COLO668 (cell line): ENCODE measurements at regions not wholly inside any gene's neighbourhood (a gene's known extent, or its start where the extent isn't known, plus 50 kb on each side); places are given as distances from the start of the nearest gene placed in this dataset.

Experiments used
- DNase-seq: peaks from one replicate; lab custom pipeline; 2025; ENCODE audit not compliant: unreplicated experiment; lab: John Stamatoyannopoulos, UW

DNA sequence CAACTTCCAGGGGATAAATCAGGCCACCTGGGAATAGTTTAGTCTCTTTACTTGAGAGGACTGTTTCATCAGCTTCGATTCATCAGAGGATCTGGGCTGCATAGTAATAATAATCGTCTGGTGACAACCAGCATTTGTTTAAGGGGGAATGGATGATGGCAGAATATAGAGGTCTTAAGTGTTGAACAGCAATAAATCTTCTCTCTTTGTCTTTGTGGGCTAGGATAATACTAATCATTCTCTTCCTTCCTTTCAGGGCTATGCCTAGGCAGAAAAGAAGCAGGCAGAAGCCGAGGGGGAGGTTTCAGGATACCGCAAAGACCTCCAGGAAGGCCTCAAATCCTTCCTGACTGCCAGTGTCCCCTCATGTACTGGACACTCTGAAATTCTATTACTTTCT lies 150.4 kb upstream of the GAREM1 start:
- DNase-seq, result no peak

DNA sequence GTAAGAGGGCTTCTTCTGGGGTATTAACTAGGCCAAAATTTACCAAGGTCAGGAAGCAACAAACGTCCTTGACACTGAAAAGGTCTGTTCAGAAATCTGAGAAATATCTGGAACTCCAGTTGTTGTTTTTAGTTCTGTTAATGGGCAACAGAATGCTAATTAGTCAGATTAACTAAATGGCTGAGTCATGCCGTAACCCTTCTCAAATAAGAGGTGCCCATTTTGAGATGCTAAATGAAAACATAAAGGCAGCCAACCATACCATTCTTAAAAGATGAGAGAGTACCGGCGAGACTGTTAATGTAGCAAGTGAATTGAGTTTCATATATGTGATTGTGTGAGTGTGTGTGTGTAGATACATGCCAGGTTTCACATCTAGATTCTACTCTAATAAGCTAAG lies 147.9 kb upstream of the GAREM1 start:
- no peak for DNase-seq

GRCh38 chr18:32613821-32614220 lies 143.1 kb upstream of the GAREM1 start:
- no peak for DNase-seq

DNA sequence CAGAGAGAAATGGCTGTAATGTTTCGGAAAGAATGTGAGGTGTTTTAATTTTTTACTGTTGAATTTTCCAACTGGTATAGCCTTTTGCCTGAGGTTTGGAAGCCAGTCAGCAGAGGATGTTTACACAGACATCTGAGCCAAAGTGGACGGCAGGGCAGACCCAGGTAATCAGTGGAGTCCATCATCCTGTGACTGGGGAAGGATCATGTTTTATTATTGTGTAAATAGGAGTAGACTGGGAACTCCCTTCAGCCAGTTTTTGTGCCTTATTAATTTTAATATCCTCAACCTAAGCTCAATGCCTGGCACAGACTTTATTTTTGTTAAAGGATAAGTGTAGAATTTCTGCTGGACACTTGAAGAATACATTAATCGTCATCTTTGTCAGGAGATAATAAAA lies 142.0 kb upstream of the GAREM1 start:
- DNase-seq, result peak; percentile 82

- no peak for DNase-seq
These were observed 139.5 kb upstream of the GAREM1 start for GRCh38 chr18:32610176-32610575.

GRCh38 chr18:32607816-32608215 lies 137.1 kb upstream of the GAREM1 start:
- DNase-seq, result no peak

DNA sequence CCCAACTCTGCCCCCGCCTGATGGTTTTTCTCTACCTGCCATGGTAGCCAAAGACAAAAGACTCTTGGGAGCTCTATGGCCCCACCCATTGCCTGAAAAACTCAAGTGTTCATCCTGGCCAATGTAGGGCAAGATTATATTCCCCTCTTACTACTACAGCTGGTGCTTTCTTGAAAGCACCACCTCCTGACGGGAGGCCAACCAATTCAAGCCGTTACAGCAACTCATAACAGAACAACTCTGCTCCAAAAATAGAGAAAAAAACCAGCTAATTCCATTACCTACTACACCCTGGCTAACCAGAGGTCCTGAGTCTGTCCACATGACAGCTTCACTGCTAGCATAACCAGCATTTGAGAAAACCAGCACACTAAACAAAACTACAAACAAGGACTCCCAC lies 127.5 kb upstream of the GAREM1 start:
- no peak for DNase-seq

DNA sequence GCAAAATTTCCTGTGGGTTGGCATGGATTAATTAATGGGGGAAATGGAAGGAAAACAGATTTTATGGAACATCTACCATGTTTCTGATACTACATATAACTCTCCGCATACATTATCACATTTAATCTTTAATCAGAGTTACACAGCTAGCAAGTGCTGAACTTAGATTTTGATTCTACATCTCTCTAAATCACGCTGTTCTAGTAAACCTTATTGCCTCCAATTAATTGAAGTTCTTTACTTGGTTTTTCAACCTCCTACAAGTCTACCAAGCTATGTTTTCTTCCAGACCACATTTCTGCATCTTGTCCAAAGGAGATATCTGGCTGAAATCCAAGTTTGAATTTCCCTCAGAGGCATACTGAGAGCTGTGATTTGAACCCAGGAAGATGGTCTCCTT lies 125.8 kb upstream of the GAREM1 start:
- DNase-seq, result no peak

DNA sequence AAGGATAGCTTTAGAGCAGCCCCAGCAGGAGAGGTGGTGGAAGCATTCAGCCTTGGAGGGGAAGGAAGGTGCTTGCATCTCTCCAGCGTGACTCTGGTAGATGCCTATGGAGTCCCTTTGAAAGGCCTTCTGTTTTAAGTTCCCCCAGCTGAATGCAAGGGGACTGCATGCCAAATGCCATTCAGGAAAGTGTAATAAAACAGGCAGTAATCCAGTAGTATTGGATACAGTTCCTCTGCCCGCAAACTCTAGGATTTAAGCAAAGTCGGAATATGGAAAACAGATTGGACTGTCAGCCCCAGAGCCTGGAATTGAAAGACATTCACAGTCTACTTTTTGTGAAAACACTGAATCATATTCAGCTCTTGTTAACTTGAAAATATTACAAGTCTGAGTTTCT lies 125.2 kb upstream of the GAREM1 start:
- no peak for DNase-seq

- DNase-seq, result no peak
These were observed 117.5 kb upstream of the GAREM1 start for GRCh38 chr18:32588191-32588590.

- DNase-seq, result no peak
These were observed 112.7 kb upstream of the GAREM1 start for GRCh38 chr18:32583431-32583830.

- DNase-seq, result no peak
These were observed 111.8 kb upstream of the GAREM1 start for GRCh38 chr18:32582455-32582854.

- no peak for DNase-seq
These were observed 106.9 kb upstream of the GAREM1 start for GRCh38 chr18:32577561-32577960.

GRCh38 chr18:32576296-32576916 lies 105.7 kb upstream of the GAREM1 start:
- DNase-seq, result no peak

DNA sequence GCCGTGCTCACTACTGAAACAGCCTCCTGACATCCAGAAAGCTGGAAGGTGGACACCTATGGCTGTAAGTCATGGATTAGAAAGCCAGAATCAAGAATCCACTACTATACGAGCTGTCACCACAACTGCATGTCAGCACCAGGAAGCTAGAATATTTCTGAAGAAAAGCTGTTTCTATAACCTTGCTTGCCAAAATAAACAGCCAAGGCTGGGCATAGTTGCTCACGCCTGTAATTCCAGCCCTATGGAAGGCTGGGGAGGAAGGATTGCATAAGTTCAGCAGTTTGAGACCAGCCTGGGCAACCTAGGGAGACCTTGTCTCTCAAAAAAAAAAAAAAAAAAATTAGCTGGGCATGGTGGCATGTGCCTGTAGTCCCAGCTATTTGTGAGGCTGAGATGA lies 96.3 kb upstream of the GAREM1 start:
- no peak for DNase-seq

- no peak for DNase-seq
These were observed 83.1 kb upstream of the GAREM1 start for GRCh38 chr18:32553640-32554365.

GRCh38 chr18:32553174-32553573 lies 82.5 kb upstream of the GAREM1 start:
- no peak for DNase-seq

GRCh38 chr18:32552421-32553030 lies 81.8 kb upstream of the GAREM1 start:
- peak; percentile 62 for DNase-seq

DNA sequence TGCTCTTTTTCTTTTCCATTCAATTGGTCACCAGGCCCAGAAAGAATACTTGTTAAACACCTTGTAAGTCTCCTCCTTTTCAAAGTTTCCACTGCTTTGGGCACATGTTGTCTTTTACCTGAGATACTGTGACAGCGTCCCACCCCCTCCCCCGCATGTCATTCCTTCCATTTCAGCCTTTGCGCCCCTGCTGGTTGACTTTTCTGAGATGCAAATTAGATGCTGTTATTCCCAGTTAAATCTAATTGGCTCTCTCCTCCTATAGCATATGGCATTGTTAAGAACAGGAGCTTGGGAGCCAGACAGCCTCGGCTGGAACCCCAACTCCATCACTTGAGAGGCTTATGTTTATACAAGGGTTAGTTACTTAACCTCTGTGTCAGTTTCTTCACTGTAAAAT lies 80.3 kb upstream of the GAREM1 start:
- no peak for DNase-seq

DNA sequence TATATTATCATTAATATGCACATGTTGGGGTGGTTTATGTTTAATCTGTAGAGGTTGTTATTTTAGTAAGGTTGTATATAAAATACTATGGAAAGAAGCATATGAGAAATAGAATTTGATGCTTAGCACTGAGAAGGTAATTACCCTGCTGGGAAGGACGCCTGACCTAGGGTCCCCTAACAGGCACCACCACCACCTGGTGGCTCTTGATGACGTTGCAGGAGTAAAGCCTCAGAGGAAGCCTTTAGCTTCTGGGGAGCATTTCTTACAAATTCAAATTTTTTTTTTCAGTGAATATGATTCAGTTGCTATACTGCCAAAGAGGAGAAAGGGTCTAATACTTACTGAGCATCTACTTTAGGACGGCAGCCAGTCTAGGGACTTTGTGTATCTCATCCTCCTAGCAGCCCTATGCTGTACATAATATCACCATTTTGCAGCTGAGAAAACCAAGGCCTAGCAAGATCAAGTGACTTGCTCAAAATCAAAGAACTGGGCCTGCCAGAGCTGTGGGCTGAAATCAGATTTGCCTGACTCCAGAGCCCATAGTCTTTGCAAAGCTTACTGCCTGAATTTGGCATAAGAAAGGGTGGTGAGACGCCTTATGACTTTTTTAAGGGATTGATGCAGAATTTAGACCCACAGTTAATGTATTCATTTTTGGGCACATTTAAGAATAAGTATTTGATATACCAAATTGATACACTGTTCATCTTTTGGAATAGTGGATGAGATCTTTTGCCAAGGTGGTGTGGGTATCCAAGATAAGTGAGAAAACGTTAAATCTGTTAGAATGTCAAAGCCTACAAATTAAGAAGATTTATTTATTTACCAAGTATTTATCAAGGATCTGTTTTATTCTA lies 78.8 kb upstream of the GAREM1 start:
- peak; percentile 73 for DNase-seq

DNA sequence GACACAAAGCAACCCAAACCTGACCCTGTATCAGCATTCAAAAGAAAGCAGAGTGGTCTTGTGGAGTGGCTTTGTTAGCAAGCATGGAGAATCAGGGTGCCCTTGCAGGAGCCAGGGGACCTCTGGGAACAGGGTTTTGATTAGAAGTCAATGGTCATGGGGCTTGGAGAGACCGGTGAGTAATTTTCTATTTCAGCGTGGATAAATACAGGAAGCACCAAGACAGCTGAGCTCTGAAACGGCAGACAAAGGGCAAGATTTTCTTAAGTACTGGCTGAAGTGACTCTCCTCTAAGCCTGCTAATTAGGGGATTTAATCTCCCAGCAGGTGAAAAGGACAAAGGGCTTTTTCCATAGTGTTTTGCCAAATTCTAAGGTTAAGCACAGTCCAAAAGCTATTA lies 78.0 kb upstream of the GAREM1 start:
- DNase-seq, result no peak

GRCh38 chr18:32545631-32546030 lies 74.9 kb upstream of the GAREM1 start:
- DNase-seq, result no peak
